Neural cell (in vitro differentiated cells): ENCODE measurements at regions not wholly inside any gene's neighbourhood (a gene's known extent, or its start where the extent isn't known, plus 50 kb on each side); places are given as distances from the start of the nearest gene placed in this dataset.

Experiments
- EZH2 ChIP-seq: fragments of 200-600, 300-800 bp; shearing (Covaris generic), sonication (generic); IDR thresholded peaks from 2 replicates; pipeline ENCODE4 v1.6.1; 2014; ENCODE audit warnings: antibody characterized with exemption, low read length, borderline replicate concordance, mild to moderate bottlenecking; ENCODE audit not compliant: insufficient read depth, poor library complexity, severe bottlenecking
- MXI1 ChIP-seq: fragments of 450-650 bp; conservative IDR thresholded peaks from 2 replicates; pipeline ENCODE4 v1.6.1; 2014; ENCODE audit warnings: antibody characterized with exemption, mild to moderate bottlenecking; ENCODE audit not compliant: poor library complexity, severe bottlenecking
- POLR2AphosphoS5 ChIP-seq: IDR thresholded peaks from 2 replicates; pipeline ENCODE4 v1.6.1; 2012
- RAD21 ChIP-seq: fragments of 450-650 bp; conservative IDR thresholded peaks from 2 replicates; pipeline ENCODE4 v1.6.1; 2014; ENCODE audit warnings: antibody characterized with exemption, mild to moderate bottlenecking, moderate library complexity
- SMC3 ChIP-seq: fragments of 450-650 bp; conservative IDR thresholded peaks from 2 replicates; pipeline ENCODE4 v1.6.1; 2014; ENCODE audit warnings: antibody characterized with exemption, mild to moderate bottlenecking, moderate library complexity; ENCODE audit not compliant: poor library complexity
- TAF1 ChIP-seq: IDR thresholded peaks from 2 replicates; pipeline ENCODE4 v1.6.1; 2012; ENCODE audit warnings: low read depth
- TF ChIP-seq, protein P1 (sequence below): fragments of 450-650 bp; IDR thresholded peaks from 2 replicates; pipeline ENCODE4 v1.5.1; 2014; ENCODE audit warnings: antibody characterized with exemption, mild to moderate bottlenecking, moderate library complexity; ENCODE audit not compliant: poor library complexity, severe bottlenecking
- TF ChIP-seq, protein P2 (sequence below): IDR thresholded peaks from 2 replicates; pipeline ENCODE4 v1.6.1; 2012; ENCODE audit warnings: borderline replicate concordance

DNA sequence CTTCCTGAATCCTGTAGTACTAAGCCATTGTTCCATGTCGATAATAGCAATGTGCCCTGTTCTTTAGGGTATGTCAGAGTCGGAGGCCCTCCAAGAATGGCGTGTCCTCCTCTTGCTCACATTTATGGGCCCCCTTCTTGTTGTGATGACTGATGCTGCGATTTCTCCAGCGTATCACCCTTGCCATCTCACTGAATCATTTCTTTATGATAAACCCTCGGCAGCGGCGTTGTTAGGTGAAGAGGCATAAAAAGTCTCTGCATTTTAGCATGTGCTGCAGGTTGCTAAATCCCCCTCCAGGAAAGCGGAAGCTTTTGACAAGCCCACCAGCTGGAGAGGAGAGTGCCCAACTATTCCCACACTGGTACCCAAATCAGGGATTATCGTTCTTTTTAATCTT, 1045.3 kb downstream of the BRD1 start:
- TF ChIP-seq, protein P1, sequence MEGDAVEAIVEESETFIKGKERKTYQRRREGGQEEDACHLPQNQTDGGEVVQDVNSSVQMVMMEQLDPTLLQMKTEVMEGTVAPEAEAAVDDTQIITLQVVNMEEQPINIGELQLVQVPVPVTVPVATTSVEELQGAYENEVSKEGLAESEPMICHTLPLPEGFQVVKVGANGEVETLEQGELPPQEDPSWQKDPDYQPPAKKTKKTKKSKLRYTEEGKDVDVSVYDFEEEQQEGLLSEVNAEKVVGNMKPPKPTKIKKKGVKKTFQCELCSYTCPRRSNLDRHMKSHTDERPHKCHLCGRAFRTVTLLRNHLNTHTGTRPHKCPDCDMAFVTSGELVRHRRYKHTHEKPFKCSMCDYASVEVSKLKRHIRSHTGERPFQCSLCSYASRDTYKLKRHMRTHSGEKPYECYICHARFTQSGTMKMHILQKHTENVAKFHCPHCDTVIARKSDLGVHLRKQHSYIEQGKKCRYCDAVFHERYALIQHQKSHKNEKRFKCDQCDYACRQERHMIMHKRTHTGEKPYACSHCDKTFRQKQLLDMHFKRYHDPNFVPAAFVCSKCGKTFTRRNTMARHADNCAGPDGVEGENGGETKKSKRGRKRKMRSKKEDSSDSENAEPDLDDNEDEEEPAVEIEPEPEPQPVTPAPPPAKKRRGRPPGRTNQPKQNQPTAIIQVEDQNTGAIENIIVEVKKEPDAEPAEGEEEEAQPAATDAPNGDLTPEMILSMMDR = no peak
- TF ChIP-seq RAD21 = no peak
- TF ChIP-seq MXI1 = no peak
- TF ChIP-seq SMC3 = no peak
- no peak for TF ChIP-seq TAF1
- TF ChIP-seq POLR2AphosphoS5 = no peak
- no peak for TF ChIP-seq EZH2
- TF ChIP-seq, protein P2, sequence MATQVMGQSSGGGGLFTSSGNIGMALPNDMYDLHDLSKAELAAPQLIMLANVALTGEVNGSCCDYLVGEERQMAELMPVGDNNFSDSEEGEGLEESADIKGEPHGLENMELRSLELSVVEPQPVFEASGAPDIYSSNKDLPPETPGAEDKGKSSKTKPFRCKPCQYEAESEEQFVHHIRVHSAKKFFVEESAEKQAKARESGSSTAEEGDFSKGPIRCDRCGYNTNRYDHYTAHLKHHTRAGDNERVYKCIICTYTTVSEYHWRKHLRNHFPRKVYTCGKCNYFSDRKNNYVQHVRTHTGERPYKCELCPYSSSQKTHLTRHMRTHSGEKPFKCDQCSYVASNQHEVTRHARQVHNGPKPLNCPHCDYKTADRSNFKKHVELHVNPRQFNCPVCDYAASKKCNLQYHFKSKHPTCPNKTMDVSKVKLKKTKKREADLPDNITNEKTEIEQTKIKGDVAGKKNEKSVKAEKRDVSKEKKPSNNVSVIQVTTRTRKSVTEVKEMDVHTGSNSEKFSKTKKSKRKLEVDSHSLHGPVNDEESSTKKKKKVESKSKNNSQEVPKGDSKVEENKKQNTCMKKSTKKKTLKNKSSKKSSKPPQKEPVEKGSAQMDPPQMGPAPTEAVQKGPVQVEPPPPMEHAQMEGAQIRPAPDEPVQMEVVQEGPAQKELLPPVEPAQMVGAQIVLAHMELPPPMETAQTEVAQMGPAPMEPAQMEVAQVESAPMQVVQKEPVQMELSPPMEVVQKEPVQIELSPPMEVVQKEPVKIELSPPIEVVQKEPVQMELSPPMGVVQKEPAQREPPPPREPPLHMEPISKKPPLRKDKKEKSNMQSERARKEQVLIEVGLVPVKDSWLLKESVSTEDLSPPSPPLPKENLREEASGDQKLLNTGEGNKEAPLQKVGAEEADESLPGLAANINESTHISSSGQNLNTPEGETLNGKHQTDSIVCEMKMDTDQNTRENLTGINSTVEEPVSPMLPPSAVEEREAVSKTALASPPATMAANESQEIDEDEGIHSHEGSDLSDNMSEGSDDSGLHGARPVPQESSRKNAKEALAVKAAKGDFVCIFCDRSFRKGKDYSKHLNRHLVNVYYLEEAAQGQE = no peak
